ENCODE measurements at regions not wholly inside any gene's neighbourhood (a gene's known extent, or its start where the extent isn't known, plus 50 kb on each side); places are given as distances from the start of the nearest gene placed in this dataset.
A peak's percentile ranks its signal among the peaks of the same experiment; 100 is the strongest.

DNA sequence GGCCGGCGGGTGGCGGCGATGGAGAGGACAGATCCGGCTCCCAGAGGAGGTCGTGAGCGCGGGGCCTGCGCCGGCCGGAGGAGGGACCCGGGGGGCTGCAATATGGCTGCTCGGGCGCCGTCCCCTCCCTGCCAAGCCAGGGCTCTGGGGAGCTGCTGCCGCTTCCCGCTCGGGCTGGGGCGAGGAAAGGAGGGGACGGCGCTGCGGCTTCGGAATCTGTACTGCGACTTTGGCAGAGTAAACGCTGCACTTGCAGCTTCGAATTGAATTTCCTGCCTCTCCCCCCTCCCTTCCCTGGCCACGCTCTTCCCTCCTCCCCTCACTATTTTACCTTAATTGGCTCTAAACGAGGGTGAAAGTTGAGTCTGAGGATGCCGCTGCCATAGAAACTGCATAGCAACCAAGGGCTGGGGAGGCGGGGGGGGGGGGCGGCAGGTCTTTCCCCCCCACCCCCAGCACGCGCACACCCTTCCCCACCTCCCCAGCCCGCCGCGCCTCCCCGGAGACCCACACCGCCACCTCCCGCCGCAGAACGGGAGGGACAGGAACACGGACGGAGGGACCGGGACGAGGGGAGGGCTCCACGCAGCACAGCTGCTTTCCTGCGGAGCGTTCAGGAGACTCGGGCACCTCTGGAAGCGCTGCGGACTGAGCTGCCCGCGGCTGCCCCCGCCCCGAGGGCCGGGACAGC is 93.9 kb downstream of the RNASET2 start (continued):
- TF ChIP-seq, protein P1, sequence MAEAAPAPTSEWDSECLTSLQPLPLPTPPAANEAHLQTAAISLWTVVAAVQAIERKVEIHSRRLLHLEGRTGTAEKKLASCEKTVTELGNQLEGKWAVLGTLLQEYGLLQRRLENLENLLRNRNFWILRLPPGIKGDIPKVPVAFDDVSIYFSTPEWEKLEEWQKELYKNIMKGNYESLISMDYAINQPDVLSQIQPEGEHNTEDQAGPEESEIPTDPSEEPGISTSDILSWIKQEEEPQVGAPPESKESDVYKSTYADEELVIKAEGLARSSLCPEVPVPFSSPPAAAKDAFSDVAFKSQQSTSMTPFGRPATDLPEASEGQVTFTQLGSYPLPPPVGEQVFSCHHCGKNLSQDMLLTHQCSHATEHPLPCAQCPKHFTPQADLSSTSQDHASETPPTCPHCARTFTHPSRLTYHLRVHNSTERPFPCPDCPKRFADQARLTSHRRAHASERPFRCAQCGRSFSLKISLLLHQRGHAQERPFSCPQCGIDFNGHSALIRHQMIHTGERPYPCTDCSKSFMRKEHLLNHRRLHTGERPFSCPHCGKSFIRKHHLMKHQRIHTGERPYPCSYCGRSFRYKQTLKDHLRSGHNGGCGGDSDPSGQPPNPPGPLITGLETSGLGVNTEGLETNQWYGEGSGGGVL (tag by site-specific recombination; IDR thresholded peaks at IDR 0.05), result peak; percentile 90
- TF ChIP-seq, protein P2, sequence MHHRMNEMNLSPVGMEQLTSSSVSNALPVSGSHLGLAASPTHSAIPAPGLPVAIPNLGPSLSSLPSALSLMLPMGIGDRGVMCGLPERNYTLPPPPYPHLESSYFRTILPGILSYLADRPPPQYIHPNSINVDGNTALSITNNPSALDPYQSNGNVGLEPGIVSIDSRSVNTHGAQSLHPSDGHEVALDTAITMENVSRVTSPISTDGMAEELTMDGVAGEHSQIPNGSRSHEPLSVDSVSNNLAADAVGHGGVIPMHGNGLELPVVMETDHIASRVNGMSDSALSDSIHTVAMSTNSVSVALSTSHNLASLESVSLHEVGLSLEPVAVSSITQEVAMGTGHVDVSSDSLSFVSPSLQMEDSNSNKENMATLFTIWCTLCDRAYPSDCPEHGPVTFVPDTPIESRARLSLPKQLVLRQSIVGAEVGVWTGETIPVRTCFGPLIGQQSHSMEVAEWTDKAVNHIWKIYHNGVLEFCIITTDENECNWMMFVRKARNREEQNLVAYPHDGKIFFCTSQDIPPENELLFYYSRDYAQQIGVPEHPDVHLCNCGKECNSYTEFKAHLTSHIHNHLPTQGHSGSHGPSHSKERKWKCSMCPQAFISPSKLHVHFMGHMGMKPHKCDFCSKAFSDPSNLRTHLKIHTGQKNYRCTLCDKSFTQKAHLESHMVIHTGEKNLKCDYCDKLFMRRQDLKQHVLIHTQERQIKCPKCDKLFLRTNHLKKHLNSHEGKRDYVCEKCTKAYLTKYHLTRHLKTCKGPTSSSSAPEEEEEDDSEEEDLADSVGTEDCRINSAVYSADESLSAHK (tag by site-specific recombination; IDR thresholded peaks at IDR 0.05), result no peak
- no peak for TF ChIP-seq ZNF792 (tag by site-specific recombination; IDR thresholded peaks at IDR 0.05)
- TF ChIP-seq ZNF266 (tag by site-specific recombination; IDR thresholded peaks at IDR 0.05; ENCODE audit: low read depth), result no peak
- TF ChIP-seq ZNF629 (tag by site-specific recombination; IDR thresholded peaks at IDR 0.05), result no peak
- TF ChIP-seq SP3 (tag by site-specific recombination; IDR thresholded peaks at IDR 0.05), result 0 out of 2 replicates have a peak, but pooled peaks have one; percentile 20
- no peak for TF ChIP-seq ZNF202 (tag by site-specific recombination; IDR thresholded peaks at IDR 0.05; ENCODE audit: borderline replicate concordance)
- no peak for TF ChIP-seq ZNF133 (tag by site-specific recombination; IDR thresholded peaks at IDR 0.05)
- TF ChIP-seq ZNF155 (tag by site-specific recombination; IDR thresholded peaks at IDR 0.05), result no peak
- TF ChIP-seq, protein P3, sequence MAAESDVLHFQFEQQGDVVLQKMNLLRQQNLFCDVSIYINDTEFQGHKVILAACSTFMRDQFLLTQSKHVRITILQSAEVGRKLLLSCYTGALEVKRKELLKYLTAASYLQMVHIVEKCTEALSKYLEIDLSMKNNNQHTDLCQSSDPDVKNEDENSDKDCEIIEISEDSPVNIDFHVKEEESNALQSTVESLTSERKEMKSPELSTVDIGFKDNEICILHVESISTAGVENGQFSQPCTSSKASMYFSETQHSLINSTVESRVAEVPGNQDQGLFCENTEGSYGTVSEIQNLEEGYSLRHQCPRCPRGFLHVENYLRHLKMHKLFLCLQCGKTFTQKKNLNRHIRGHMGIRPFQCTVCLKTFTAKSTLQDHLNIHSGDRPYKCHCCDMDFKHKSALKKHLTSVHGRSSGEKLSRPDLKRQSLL (tag by site-specific recombination; IDR thresholded peaks at IDR 0.05), result no peak
- TF ChIP-seq YY1 (tag by site-specific recombination; IDR thresholded peaks at IDR 0.05), result 0 out of 2 replicates have a peak, but pooled peaks have one; percentile 35
- no peak for TF ChIP-seq ZEB2 (tag by site-specific recombination; IDR thresholded peaks at IDR 0.05)
- no peak for TF ChIP-seq ZNF621 (tag by site-specific recombination; IDR thresholded peaks at IDR 0.05)
- TF ChIP-seq ZNF600 (tag by site-specific recombination; IDR thresholded peaks at IDR 0.05), result peak; percentile 60; the same call in 1 of the 2 replicates
- TF ChIP-seq ZNF2 (tag by site-specific recombination; IDR thresholded peaks at IDR 0.05), result 0 out of 2 replicates have a peak, but pooled peaks have one; percentile 36
- TF ChIP-seq, protein P4, sequence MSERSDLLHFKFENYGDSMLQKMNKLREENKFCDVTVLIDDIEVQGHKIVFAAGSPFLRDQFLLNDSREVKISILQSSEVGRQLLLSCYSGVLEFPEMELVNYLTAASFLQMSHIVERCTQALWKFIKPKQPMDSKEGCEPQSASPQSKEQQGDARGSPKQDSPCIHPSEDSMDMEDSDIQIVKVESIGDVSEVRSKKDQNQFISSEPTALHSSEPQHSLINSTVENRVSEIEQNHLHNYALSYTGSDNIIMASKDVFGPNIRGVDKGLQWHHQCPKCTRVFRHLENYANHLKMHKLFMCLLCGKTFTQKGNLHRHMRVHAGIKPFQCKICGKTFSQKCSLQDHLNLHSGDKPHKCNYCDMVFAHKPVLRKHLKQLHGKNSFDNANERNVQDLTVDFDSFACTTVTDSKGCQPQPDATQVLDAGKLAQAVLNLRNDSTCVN (tag by site-specific recombination; optimal IDR thresholded peaks at IDR 0.05), result peak; percentile 80
- TF ChIP-seq SALL2 (tag by site-specific recombination; IDR thresholded peaks at IDR 0.05; ENCODE audit: borderline replicate concordance), result no peak
- TF ChIP-seq, protein P5, sequence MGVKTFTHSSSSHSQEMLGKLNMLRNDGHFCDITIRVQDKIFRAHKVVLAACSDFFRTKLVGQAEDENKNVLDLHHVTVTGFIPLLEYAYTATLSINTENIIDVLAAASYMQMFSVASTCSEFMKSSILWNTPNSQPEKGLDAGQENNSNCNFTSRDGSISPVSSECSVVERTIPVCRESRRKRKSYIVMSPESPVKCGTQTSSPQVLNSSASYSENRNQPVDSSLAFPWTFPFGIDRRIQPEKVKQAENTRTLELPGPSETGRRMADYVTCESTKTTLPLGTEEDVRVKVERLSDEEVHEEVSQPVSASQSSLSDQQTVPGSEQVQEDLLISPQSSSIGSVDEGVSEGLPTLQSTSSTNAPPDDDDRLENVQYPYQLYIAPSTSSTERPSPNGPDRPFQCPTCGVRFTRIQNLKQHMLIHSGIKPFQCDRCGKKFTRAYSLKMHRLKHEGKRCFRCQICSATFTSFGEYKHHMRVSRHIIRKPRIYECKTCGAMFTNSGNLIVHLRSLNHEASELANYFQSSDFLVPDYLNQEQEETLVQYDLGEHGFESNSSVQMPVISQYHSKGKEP (tag by site-specific recombination; IDR thresholded peaks at IDR 0.05), result peak; percentile 62
- TF ChIP-seq, protein P6, sequence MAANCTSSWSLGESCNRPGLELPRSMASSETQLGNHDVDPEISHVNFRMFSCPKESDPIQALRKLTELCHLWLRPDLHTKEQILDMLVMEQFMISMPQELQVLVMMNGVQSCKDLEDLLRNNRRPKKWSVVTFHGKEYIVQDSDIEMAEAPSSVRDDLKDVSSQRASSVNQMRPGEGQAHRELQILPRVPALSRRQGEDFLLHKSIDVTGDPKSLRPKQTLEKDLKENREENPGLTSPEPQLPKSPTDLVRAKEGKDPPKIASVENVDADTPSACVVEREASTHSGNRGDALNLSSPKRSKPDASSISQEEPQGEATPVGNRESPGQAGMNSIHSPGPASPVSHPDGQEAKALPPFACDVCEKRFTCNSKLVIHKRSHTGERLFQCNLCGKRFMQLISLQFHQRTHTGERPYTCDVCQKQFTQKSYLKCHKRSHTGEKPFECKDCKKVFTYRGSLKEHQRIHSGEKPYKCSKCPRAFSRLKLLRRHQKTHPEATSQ (tag by site-specific recombination; IDR thresholded peaks at IDR 0.05), result no peak
- TF ChIP-seq ZNF221 (tag by site-specific recombination; IDR thresholded peaks at IDR 0.05; ENCODE audit: borderline replicate concordance), result no peak
- no peak for TF ChIP-seq ZNF837 (tag by site-specific recombination; IDR thresholded peaks at IDR 0.05)
- peak; percentile 71; the same call in 1 of the 2 replicates for TF ChIP-seq ZNF777 (tag by site-specific recombination; IDR thresholded peaks at IDR 0.05; ENCODE audit: borderline replicate concordance)
- no peak for TF ChIP-seq ZBTB7A (tag by site-specific recombination; IDR thresholded peaks at IDR 0.05; ENCODE audit: low read depth)
- peak; percentile 49 for TF ChIP-seq ZBTB17 (tag by site-specific recombination; IDR thresholded peaks at IDR 0.05)
- TF ChIP-seq ZNF626 (tag by site-specific recombination; IDR thresholded peaks at IDR 0.05), result no peak
- TF ChIP-seq, protein P7, sequence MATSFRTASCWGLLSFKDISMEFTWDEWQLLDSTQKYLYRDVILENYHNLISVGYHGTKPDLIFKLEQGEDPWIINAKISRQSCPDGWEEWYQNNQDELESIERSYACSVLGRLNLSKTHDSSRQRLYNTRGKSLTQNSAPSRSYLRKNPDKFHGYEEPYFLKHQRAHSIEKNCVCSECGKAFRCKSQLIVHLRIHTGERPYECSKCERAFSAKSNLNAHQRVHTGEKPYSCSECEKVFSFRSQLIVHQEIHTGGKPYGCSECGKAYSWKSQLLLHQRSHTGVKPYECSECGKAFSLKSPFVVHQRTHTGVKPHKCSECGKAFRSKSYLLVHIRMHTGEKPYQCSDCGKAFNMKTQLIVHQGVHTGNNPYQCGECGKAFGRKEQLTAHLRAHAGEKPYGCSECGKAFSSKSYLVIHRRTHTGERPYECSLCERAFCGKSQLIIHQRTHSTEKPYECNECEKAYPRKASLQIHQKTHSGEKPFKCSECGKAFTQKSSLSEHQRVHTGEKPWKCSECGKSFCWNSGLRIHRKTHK (tag by site-specific recombination; IDR thresholded peaks at IDR 0.05), result no peak
- no peak for TF ChIP-seq HOXC10 (CRISPR knock-in tag; IDR thresholded peaks at IDR 0.05)
- no peak for TF ChIP-seq ZNF138 (tag by site-specific recombination; IDR thresholded peaks at IDR 0.05; ENCODE audit: borderline replicate concordance)
- peak; percentile 28; the same call in 1 of the 2 replicates for TF ChIP-seq ZBTB48 (tag by site-specific recombination; IDR thresholded peaks at IDR 0.05)

All from HEK293 (cell line).